ENCODE measurements at regions not wholly inside any gene's neighbourhood (a gene's known extent, or its start where the extent isn't known, plus 50 kb on each side); places are given as distances from the start of the nearest gene placed in this dataset.
"Not testable (repeated sequence)": the region's sequence is repeated elsewhere in the genome, so short reads cannot be mapped to it uniquely, and the experiment has no call there.

DNA sequence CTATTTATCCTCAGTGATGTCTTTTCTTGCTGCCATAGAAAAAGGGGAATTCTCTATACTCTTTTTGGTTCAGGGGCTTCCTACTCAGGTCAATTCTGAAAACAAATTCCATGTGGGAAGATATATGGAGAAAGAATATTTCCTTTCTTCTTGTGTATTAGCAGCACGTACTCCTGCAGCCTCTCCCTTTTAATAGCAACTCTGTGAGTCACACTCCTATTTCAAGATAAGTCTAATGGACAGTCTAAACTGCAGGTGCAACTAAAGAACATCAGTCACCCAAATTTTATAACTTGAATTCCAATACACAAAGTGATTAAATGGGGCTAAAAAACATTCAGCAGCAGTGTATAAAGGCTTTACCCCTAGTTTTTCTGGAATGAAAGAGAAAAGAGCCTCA lies 942.2 kb downstream of the CNTNAP5 start:
- Mint-ChIP-seq H3K36me3 (no peaks in the 10 kb centered on the region), H3K27me3 (no peaks in the 10 kb centered on the region), H3K9me3 (peaks cover 0 to 10% (median 4%) of the 10 kb centered on the region in 9 donors), H3K27ac (no peak overlapping the region), H3K4me3 (no peak overlapping the region), H3K4me1 (no peaks in the 10 kb centered on the region)
- DNase-seq (no peak), ATAC-seq (no peak)
- POLR2A ChIA-PET = no interaction called here

DNA sequence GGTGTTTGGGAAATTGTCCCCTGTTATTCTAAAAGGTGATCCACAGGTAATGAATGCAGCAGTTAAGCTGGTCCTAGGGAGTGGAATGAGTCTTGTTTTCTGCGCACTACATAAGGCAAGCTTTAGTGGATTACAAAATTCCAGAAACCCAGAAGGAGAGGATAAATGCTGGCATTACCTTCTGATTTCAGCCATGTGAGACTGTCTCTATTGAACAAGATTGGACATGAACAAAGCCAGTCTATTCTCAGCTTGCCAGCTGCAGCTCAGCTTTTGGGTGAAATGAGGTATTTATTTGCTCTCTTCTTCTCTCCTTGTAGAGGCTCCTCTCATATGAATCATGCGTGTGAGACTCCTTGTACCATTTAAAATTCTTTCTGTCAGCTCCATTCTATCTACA lies 944.9 kb downstream of the CNTNAP5 start:
- Mint-ChIP-seq H3K4me3 (no peak overlapping the region), H3K27ac (no peak overlapping the region), H3K36me3 (no peaks in the 10 kb centered on the region), H3K4me1 (no peaks in the 10 kb centered on the region), H3K27me3 (no peaks in the 10 kb centered on the region), H3K9me3 (peaks cover 0 to 12% (median 0%) of the 10 kb centered on the region in 9 donors)
- DNase-seq (no peak), ATAC-seq (no peak)
- POLR2A ChIA-PET = no interaction called here

DNA sequence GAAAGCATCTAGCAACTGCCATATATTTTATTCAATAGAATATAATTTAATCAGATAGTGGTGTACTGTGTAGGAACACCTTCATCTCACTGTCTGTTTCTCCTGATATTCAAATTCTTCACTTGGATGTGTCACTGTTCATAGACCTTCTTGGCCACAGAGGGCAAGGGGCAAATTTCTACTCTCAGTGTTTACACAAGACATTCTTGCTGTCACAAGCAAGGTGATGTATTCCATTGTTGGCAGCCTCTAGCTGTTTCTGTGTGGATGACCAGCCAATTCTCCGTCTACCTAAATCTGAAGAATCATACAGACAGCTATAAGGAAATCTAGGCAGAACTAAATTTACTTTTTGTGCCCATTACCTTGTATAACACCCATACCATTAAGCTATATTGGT lies 948.3 kb downstream of the CNTNAP5 start:
- Mint-ChIP-seq H3K4me1 (no peaks in the 10 kb centered on the region), H3K27me3 (no peaks in the 10 kb centered on the region)
- no peak for ATAC-seq

DNA sequence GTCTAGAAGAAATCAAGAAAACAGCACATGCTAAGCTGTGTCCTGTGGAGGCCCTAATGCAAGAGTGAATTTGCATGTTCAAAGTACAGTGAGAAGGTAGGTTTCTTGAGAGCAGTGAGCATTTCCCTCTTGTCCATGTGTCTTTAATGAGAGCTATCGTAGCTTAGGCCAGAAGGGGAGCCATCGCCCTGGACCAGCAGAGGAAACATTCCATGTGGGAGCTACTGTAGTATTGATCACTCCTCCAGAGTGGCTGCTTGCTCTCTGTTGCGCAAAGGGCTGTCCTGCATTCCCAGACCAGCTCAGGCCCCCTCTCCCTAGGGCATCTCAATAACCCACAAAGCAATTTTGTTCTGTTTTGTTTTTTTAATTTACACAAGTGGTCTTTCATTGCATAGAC lies 950.1 kb downstream of the CNTNAP5 start:
- Mint-ChIP-seq H3K36me3 (no peaks in the 10 kb centered on the region), H3K4me3 (no peak overlapping the region), H3K27ac (no peak overlapping the region), H3K27me3 (no peaks in the 10 kb centered on the region), H3K4me1 (no peaks in the 10 kb centered on the region), H3K9me3 (peaks cover 0 to 22% (median 0%) of the 10 kb centered on the region in 9 donors)
- ATAC-seq (no peak), DNase-seq (no peak)
- POLR2A ChIA-PET = no interaction called here

More for the DNA sequence above, 948.3 kb downstream of the CNTNAP5 start:
- DNase-seq = no peak
- POLR2A ChIA-PET = no interaction called here
- no peaks in the 10 kb centered on the region for H3K36me3 Mint-ChIP-seq
- H3K27ac Mint-ChIP-seq = no peak overlapping the region
- no peak overlapping the region for H3K4me3 Mint-ChIP-seq
- peaks cover 0 to 22% (median 0%) of the 10 kb centered on the region in 9 donors for H3K9me3 Mint-ChIP-seq

DNA sequence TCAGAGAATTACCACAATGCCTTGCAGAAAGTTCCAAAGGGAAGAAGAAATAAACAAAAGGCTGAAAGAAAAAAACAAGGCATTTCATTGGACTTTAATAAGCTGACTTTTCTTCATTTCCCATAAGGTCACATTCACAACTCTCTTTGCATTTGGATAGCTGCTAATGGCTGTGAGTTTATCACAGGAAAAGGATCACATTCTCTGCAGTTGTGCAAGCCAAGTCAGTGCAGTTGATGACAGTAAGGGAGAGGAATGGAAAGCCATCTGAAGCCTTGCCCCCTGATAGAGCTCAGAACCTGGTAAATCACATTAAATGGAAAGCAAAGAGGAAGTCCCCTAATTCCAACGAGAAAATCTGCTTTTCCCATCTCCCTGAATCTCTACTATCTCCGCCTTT lies 950.6 kb downstream of the CNTNAP5 start:
- ATAC-seq = no peak
- H3K9me3 Mint-ChIP-seq = peaks cover 0 to 22% (median 0%) of the 10 kb centered on the region in 9 donors
- H3K27ac Mint-ChIP-seq = no peak overlapping the region
- no peak overlapping the region for H3K4me3 Mint-ChIP-seq
- H3K27me3 Mint-ChIP-seq = no peaks in the 10 kb centered on the region
- no peaks in the 10 kb centered on the region for H3K36me3 Mint-ChIP-seq
- POLR2A ChIA-PET = no interaction called here
- DNase-seq = no peak
- no peaks in the 10 kb centered on the region for H3K4me1 Mint-ChIP-seq

DNA sequence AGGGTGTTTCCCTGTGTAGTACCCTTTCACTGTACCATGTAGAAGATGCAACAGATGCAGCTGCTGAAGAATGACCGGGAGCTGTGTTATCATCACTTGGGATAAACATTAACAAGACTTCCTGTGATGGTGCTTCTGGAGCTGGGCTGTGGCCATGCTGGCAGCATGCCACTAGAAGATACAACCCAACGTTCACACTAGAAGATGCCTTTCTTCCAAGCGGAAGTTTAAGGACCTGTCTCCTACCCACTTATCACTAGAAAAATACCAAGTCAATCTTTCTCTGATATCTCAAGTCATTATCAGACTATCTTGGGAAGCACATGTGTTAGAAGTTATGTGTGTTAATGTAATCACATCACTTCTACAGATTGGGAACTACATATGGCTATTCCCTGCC lies 953.5 kb downstream of the CNTNAP5 start:
- no peak overlapping the region for H3K4me3 Mint-ChIP-seq
- no peak for DNase-seq
- no peak overlapping the region for H3K27ac Mint-ChIP-seq
- POLR2A ChIA-PET = no interaction called here
- H3K36me3 Mint-ChIP-seq = no peaks in the 10 kb centered on the region
- no peak for ATAC-seq
- peaks cover 0 to 12% (median 0%) of the 10 kb centered on the region in 9 donors for H3K9me3 Mint-ChIP-seq
- no peaks in the 10 kb centered on the region for H3K27me3 Mint-ChIP-seq
- no peaks in the 10 kb centered on the region for H3K4me1 Mint-ChIP-seq

GRCh38 chr2:124983595-124983994 lies 958.5 kb downstream of the CNTNAP5 start:
- Mint-ChIP-seq H3K27me3 (peaks cover 0 to 4% (median 0%) of the 10 kb centered on the region in 5 donors), H3K4me1 (no peaks in the 10 kb centered on the region), H3K4me3 (no peak overlapping the region), H3K36me3 (peaks cover 0 to 2% (median 0%) of the 10 kb centered on the region in 3 donors), H3K9me3 (peaks cover 0 to 8% (median 2%) of the 10 kb centered on the region in 9 donors), H3K27ac (no peak overlapping the region)
- no peak for DNase-seq
- no peak for ATAC-seq
- POLR2A ChIA-PET = no interaction called here

DNA sequence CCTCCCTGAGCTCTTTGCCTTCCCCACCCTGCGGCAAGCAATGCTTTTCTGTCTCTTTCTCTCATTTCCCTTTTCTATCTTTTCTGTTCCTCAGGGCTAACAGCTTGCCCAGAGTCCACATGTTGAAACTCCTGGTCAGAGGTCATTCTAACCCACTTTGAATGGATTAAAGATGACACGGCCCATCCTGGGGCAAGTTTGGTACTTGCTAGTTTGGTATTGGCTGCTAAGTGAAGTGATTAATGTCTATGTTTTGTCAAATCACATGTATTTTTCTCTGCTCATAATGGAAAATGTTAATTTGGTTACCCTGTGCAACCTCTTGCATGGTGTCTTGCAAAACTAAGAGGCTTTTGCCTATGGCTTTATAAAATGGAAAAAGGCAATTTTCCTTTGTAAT lies 960.2 kb downstream of the CNTNAP5 start:
- Mint-ChIP-seq H3K27ac (no peak overlapping the region), H3K4me3 (no peak overlapping the region), H3K27me3 (peaks cover 0 to 4% (median 0%) of the 10 kb centered on the region in 5 donors), H3K4me1 (no peaks in the 10 kb centered on the region), H3K36me3 (peaks cover 0 to 2% (median 0%) of the 10 kb centered on the region in 3 donors), H3K9me3 (peaks cover 0 to 10% (median 4%) of the 10 kb centered on the region in 9 donors)
- POLR2A ChIA-PET = no interaction called here
- no peak for ATAC-seq
- DNase-seq = no peak

- H3K27me3 Mint-ChIP-seq = peaks cover 0 to 4% (median 0%) of the 10 kb centered on the region in 5 donors
- no peak for ATAC-seq
- POLR2A ChIA-PET = no interaction called here
Observed at GRCh38 chr2:124986136-124986535, 961.0 kb downstream of the CNTNAP5 start.

DNA sequence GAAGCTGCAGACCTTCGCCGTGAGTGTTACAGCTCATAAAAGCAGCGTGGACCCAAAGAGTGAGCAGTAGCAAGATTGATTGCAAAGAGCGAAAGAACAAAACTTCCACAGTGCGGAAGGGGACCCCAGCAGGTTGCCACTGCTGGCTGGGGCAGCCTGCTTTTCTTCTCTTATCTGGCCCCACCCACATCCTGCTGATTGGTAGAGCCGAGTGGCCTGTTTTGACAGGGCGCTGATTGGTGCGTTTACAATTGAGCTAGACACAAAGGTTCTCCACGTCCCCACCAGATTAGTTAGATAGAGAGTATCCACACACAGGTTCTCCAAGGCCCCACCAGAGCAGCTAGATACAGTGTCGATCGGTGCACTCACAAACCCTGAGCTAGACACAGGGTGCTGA lies 961.8 kb downstream of the CNTNAP5 start:
- DNase-seq, H3K4me1 Mint-ChIP-seq, H3K36me3 Mint-ChIP-seq, H3K27me3 Mint-ChIP-seq, H3K27ac Mint-ChIP-seq, POLR2A ChIA-PET, ATAC-seq, H3K4me3 Mint-ChIP-seq: not testable (repeated sequence)
- H3K9me3 Mint-ChIP-seq = peaks cover 0 to 10% (median 3%) of the 10 kb centered on the region in 9 donors

More at GRCh38 chr2:124986136-124986535, 961.0 kb downstream of the CNTNAP5 start:
- H3K4me3 Mint-ChIP-seq = no peak overlapping the region
- no peaks in the 10 kb centered on the region for H3K4me1 Mint-ChIP-seq
- DNase-seq = no peak
- peaks cover 0 to 10% (median 5%) of the 10 kb centered on the region in 9 donors for H3K9me3 Mint-ChIP-seq
- peaks cover 0 to 2% (median 0%) of the 10 kb centered on the region in 3 donors for H3K36me3 Mint-ChIP-seq
- H3K27ac Mint-ChIP-seq = no peak overlapping the region

DNA sequence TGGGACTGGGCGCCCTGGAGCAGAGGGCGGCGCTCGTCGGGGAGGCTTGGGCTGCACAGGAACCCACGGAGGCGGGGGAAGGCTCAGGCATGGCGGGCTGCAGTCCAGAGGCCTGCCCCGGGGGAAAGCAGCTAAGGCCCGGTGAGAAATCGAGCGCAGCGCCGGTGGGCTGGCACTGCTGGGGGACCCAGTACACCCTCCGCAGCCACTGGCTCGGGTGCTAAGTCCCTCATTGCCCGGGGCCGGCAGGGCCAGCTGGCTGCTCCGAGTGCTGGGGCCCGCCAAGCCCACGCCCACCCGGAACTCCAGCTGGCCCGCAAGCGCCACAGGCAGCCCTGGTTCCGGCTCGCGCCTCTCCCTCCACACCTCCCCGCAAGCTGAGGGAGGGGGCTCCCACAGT lies 962.3 kb downstream of the CNTNAP5 start:
- DNase-seq, H3K27me3 Mint-ChIP-seq, ATAC-seq, H3K36me3 Mint-ChIP-seq, H3K27ac Mint-ChIP-seq, H3K4me1 Mint-ChIP-seq, POLR2A ChIA-PET, H3K4me3 Mint-ChIP-seq: not testable (repeated sequence)
- peaks cover 0 to 10% (median 3%) of the 10 kb centered on the region in 9 donors for H3K9me3 Mint-ChIP-seq

DNA sequence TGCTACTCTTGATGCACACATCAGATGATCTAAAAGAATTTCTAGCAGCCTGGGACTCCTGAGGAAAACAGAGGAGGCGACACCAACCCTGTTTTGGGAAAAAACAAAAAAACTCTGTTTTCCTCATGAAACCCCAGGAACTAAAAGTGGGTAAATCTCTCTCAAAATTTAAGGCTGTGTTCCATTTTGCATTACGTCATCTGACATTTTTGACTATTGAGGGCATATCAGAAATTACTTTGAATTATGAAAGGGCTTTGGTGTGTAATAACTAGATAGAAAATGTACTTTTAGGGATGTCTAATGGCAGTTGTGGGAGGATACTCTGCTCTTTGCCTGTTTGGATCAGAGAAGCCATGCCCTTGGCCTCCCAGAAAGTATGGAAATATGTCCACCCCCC lies 963.0 kb downstream of the CNTNAP5 start:
- Mint-ChIP-seq H3K36me3 (peaks cover 0 to 2% (median 0%) of the 10 kb centered on the region in 3 donors), H3K4me1 (no peaks in the 10 kb centered on the region), H3K27me3 (peaks cover 0 to 4% (median 0%) of the 10 kb centered on the region in 5 donors), H3K9me3 (peaks cover 0 to 10% (median 6%) of the 10 kb centered on the region in 9 donors), H3K4me3 (no peak overlapping the region), H3K27ac (no peak overlapping the region)
- POLR2A ChIA-PET = no interaction called here
- DNase-seq (no peak), ATAC-seq (no peak)

- no peak for ATAC-seq
- POLR2A ChIA-PET = no interaction called here
Observed at GRCh38 chr2:124988794-124989193, 963.7 kb downstream of the CNTNAP5 start.

DNA sequence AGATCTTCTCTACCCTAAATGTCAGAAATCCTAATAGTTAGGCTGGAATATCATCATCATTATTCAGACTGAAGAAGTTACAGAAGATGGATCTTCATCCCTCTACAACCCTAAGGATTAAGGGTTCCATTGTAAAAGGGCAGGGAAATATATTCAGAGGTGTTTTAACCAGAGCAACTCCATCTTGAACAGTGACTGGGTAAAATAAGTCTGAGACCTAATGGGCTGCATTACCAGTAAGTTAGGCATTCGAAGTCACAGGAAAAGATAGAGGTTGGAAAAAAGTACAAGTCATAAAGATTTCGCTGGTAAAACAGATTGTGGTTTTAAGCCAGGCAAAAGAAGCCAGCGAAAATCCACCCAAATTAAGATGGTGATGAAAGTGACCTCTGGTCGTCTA lies 968.7 kb downstream of the CNTNAP5 start:
- DNase-seq (no peak), ATAC-seq (no peak)
- Mint-ChIP-seq H3K36me3 (no peaks in the 10 kb centered on the region), H3K27ac (no peak overlapping the region), H3K9me3 (peaks cover 0 to 26% (median 6%) of the 10 kb centered on the region in 9 donors), H3K27me3 (no peaks in the 10 kb centered on the region), H3K4me3 (no peak overlapping the region), H3K4me1 (no peaks in the 10 kb centered on the region)
- POLR2A ChIA-PET = no interaction called here

More at GRCh38 chr2:124988794-124989193, 963.7 kb downstream of the CNTNAP5 start:
- peaks cover 0 to 2% (median 0%) of the 10 kb centered on the region in 3 donors for H3K36me3 Mint-ChIP-seq
- no peak for DNase-seq
- no peaks in the 10 kb centered on the region for H3K4me1 Mint-ChIP-seq
- H3K27me3 Mint-ChIP-seq = peaks cover 0 to 4% (median 0%) of the 10 kb centered on the region in 5 donors
- no peak overlapping the region for H3K4me3 Mint-ChIP-seq
- H3K27ac Mint-ChIP-seq = no peak overlapping the region
- peaks cover 0 to 11% (median 6%) of the 10 kb centered on the region in 9 donors for H3K9me3 Mint-ChIP-seq

Data from naive thymus-derived CD8-positive, alpha-beta T cell (primary cell).